H1 (cell line): ENCODE measurements at regions not wholly inside any gene's neighbourhood (a gene's known extent, or its start where the extent isn't known, plus 50 kb on each side); places are given as distances from the start of the nearest gene placed in this dataset.

Experiments used
- CTCF ChIA-PET: fragments of 300-600 bp; sonication (Branson Sonifier 250); formaldehyde crosslinking; loops from one replicate; lab custom pipeline; 2021; ENCODE audit not compliant: partially characterized antibody; lab: Charles Lee
- POLR2A ChIA-PET: fragments of 300-600 bp; sonication (Branson Sonifier 250); formaldehyde crosslinking; loops from one replicate; lab custom pipeline; 2021; ENCODE audit warnings: inconsistent platforms; ENCODE audit not compliant: partially characterized antibody; lab: Charles Lee
- DNase-seq, 2 experiments: peaks; one replicate each; pipeline versions ENCODE4 v3.0.0 to v3.0.0-alpha.2; 2010 to 2022; ENCODE audit warnings: low spot score in 2 of 2, low read depth in 1 of 2, mixed read lengths in 1 of 2
- FAIRE-seq: peaks from 2 replicates; lab custom pipeline; 2011; peaks lifted over from hg19 to GRCh38; lab: Jason Lieb, UNC
- H2AFZ ChIP-seq: 2 replicates; pipeline ENCODE4 v1.8.1; 2012; ENCODE audit warnings: low read length, inconsistent platforms
- H2AK5ac ChIP-seq: 2 replicates; pipeline ENCODE4 v1.6.1; 2013; ENCODE audit warnings: low read depth, low read length
- H2BK120ac ChIP-seq: replicated peaks from 2 replicates; pipeline ENCODE3; 2013; ENCODE audit warnings: low read depth, low read length, inconsistent platforms
- H2BK12ac ChIP-seq: 2 replicates; pipeline ENCODE4 v1.6.1; 2013; ENCODE audit warnings: low read depth, low read length
- H2BK15ac ChIP-seq: 2 replicates; pipeline ENCODE4 v1.6.1; 2013; ENCODE audit warnings: low read length
- H2BK20ac ChIP-seq: 2 replicates; pipeline ENCODE4 v1.6.1; 2013; ENCODE audit warnings: low read length
- H2BK5ac ChIP-seq: 2 replicates; pipeline ENCODE4 v1.6.1; 2013; ENCODE audit warnings: low read depth, low read length
- H3K14ac ChIP-seq: 2 replicates; pipeline ENCODE4 v1.6.1; 2013; ENCODE audit warnings: inconsistent platforms; ENCODE audit not compliant: insufficient read length
- H3K18ac ChIP-seq: 2 replicates; pipeline ENCODE4 v1.6.1; 2013; ENCODE audit warnings: low read length; ENCODE audit errors: extremely low read depth
- H3K23ac ChIP-seq: 2 replicates; pipeline ENCODE4 v1.6.1; 2013; ENCODE audit warnings: inconsistent platforms; ENCODE audit not compliant: insufficient read length
- H3K23me2 ChIP-seq: 2 replicates; pipeline ENCODE4 v1.6.1; 2013; ENCODE audit warnings: low read depth, low read length
- H3K27ac ChIP-seq: 2 replicates; pipeline ENCODE4 v1.6.1; 2011; ENCODE audit warnings: low read depth, low read length, inconsistent platforms
- H3K27me3 ChIP-seq, 4 experiments: replicated peaks in 1 of 4; 1 replicate in 1 of 4; 2 replicates in 3 of 4; pipeline versions ENCODE4 v1.6.1 to v1.8.1; 2011 to 2013; ENCODE audit warnings: low read length in 3 of 4, mild to moderate bottlenecking in 3 of 4, inconsistent platforms in 2 of 4, mixed read lengths in 2 of 4, moderate library complexity in 1 of 4; ENCODE audit not compliant: control insufficient read depth in 3 of 4, insufficient read depth in 3 of 4; ENCODE audit errors: extremely low read depth in 1 of 4
- H3K36me3 ChIP-seq, 4 experiments: 2 replicates each; pipeline versions ENCODE4 v1.6.1 to v1.8.1; 2011 to 2013; ENCODE audit warnings: mild to moderate bottlenecking in 4 of 4, low read length in 3 of 4, moderate library complexity in 2 of 4, control low read depth in 1 of 4, inconsistent platforms in 1 of 4; ENCODE audit not compliant: insufficient read depth in 4 of 4, control insufficient read depth in 2 of 4
- H3K4ac ChIP-seq: replicated peaks from 2 replicates; pipeline ENCODE3; 2013; ENCODE audit warnings: low read length, low read depth, mixed read lengths, inconsistent platforms; ENCODE audit not compliant: insufficient read length
- H3K4me1 ChIP-seq, 4 experiments: replicated peaks in 1 of 4; 1 replicate in 1 of 4; 2 replicates in 3 of 4; pipeline versions ENCODE4 v1.6.1 to v1.8.1; 2011 to 2013; ENCODE audit warnings: low read length in 3 of 4, inconsistent platforms in 2 of 4, mixed read lengths in 1 of 4; ENCODE audit not compliant: insufficient read depth in 4 of 4, control insufficient read depth in 3 of 4
- H3K4me2 ChIP-seq, 2 experiments: 2 replicates each; pipeline versions ENCODE4 v1.6.1 to v1.8.1; 2011 to 2013; ENCODE audit warnings: low read depth in 2 of 2, low read length in 2 of 2, control low read depth in 1 of 2, inconsistent platforms in 1 of 2, mild to moderate bottlenecking in 1 of 2; ENCODE audit not compliant: insufficient read depth in 1 of 2
- H3K4me3 ChIP-seq, 4 experiments: fragments of 200-600, 300-600 bp in 1 of 4; sonication (generic), shearing (Covaris generic), sonication (Bioruptor Twin) in 1 of 4; 2 replicates each; pipeline versions ENCODE4 v1.5.1 to v1.8.1; 2011 to 2016; ENCODE audit warnings: low read length in 4 of 4, low read depth in 3 of 4, control low read depth in 2 of 4, inconsistent platforms in 2 of 4, mild to moderate bottlenecking in 2 of 4, mixed read lengths in 1 of 4, moderate library complexity in 1 of 4; ENCODE audit not compliant: insufficient read depth in 2 of 4; ENCODE audit errors: extremely low read depth in 1 of 4
- H3K56ac ChIP-seq: replicated peaks from 2 replicates; pipeline ENCODE3; 2013; ENCODE audit warnings: low read depth, mild to moderate bottlenecking, mixed read lengths, low read length, inconsistent platforms; ENCODE audit not compliant: insufficient read length
- H3K79me1 ChIP-seq: 2 replicates; pipeline ENCODE4 v1.6.1; 2013; ENCODE audit warnings: low read depth, low read length, control low read depth
- H3K79me2 ChIP-seq, 2 experiments: 2 replicates each; pipeline versions ENCODE4 v1.6.1 to v1.8.1; 2012 to 2013; ENCODE audit warnings: low read length in 2 of 2, mild to moderate bottlenecking in 2 of 2, inconsistent platforms in 1 of 2; ENCODE audit not compliant: insufficient read depth in 2 of 2, control insufficient read depth in 1 of 2
- H3K9ac ChIP-seq, 4 experiments: replicated peaks in 1 of 4; 1 replicate in 1 of 4; 2 replicates in 3 of 4; pipeline versions ENCODE4 v1.6.1 to v1.8.1; 2011 to 2013; ENCODE audit warnings: low read depth in 3 of 4, low read length in 3 of 4, control low read depth in 2 of 4, mild to moderate bottlenecking in 2 of 4, moderate library complexity in 2 of 4, inconsistent platforms in 1 of 4; ENCODE audit errors: extremely low read depth in 1 of 4
- H3K9me3 ChIP-seq, 2 experiments: 2 replicates each; pipeline versions ENCODE4 v1.6.1 to v1.8.1; 2012 to 2013; ENCODE audit warnings: mild to moderate bottlenecking in 2 of 2, moderate library complexity in 2 of 2, control low read depth in 1 of 2, inconsistent platforms in 1 of 2, low read depth in 1 of 2, low read length in 1 of 2, mixed read lengths in 1 of 2; ENCODE audit not compliant: insufficient read depth in 2 of 2
- H4K20me1 ChIP-seq, 2 experiments: replicated peaks in 1 of 2; 2 replicates each; pipeline versions ENCODE3 to v1.8.1; 2011 to 2013; ENCODE audit warnings: inconsistent platforms in 2 of 2, low read length in 2 of 2, mild to moderate bottlenecking in 1 of 2; ENCODE audit not compliant: insufficient read depth in 2 of 2, control insufficient read depth in 1 of 2
- H4K5ac ChIP-seq: 2 replicates; pipeline ENCODE4 v1.6.1; 2013; ENCODE audit warnings: low read length, low read depth, mixed read lengths, inconsistent platforms; ENCODE audit not compliant: insufficient read length
- H4K8ac ChIP-seq: 2 replicates; pipeline ENCODE4 v1.8.0; 2013; ENCODE audit warnings: mild to moderate bottlenecking, moderate library complexity, low read length, inconsistent platforms; ENCODE audit not compliant: insufficient read depth; ENCODE audit errors: extremely low read depth
- H4K91ac ChIP-seq: replicated peaks from 2 replicates; pipeline ENCODE3; 2013; ENCODE audit warnings: low read length, mixed read lengths, inconsistent platforms; ENCODE audit not compliant: insufficient read length
- GABPA ChIP-seq: IDR thresholded peaks from 2 replicates; pipeline ENCODE4 v1.6.1; 2011; ENCODE audit warnings: mild to moderate bottlenecking, low read length, moderate library complexity, borderline replicate concordance; ENCODE audit not compliant: insufficient read depth
- JUND ChIP-seq: IDR thresholded peaks from 2 replicates; pipeline ENCODE4 v1.6.1; 2011; ENCODE audit warnings: mild to moderate bottlenecking, improper control_type of control experiment, low read length
- WGBS, 2 experiments: shearing (Covaris generic) in 1 of 2; methylation state at CpG; one replicate each; pipeline versions ENCODE4 v1.1.6 to v1.1.7; 2013 to 2015; ENCODE audit warnings: low lambda C conversion rate in 2 of 2, mixed read lengths in 2 of 2, inconsistent platforms in 1 of 2, low coverage in 1 of 2, missing lambda C conversion rate in 1 of 2; ENCODE audit not compliant: insufficient replicate concordance in 2 of 2, insufficient coverage in 1 of 2, insufficient read length in 1 of 2; ENCODE audit errors: extremely low coverage in 1 of 2, missing lambda C conversion rate in 1 of 2; 5-methylcytosine and 5-hydroxymethylcytosine counted together

DNA sequence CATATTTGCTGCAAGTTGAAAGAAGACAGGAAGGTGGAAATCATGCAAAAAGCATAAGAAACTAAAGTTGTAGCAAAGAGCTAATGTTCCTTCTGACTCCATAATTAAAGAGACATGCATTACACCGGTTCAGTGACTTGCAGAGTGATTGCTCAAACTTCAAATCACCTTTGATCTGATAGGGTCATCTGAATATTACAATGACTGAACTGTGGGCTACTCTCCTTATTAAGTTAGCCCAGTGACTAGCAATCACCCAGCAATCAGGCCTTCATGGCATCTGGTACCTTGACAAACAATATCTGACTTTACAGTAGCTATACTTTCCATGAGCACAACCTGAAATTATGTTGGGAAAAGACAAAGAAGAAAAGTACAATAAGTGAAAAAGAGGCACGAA is 84.9 kb downstream of the NREP start:
- H3K36me3 ChIP-seq: no peaks in the 10 kb centered on the region
- FAIRE-seq (no peak), DNase-seq (no peak)
- no peak overlapping the region for H3K23ac ChIP-seq
- no peak overlapping the region for H4K8ac ChIP-seq
- no peak overlapping the region for H4K91ac ChIP-seq
- TF ChIP-seq GABPA (no peak), JUND (no peak)
- TF ChIP-seq, all 59 proteins: peak for 0
- no peak overlapping the region for H2BK5ac ChIP-seq
- no peak overlapping the region for H3K18ac ChIP-seq
- H3K27me3 ChIP-seq: no peaks in the 10 kb centered on the region
- no peak overlapping the region for H2BK120ac ChIP-seq
- 90% methylated on average over 2 of the region's 2 CpGs; no CpG with 5 or more reads in 1 of the 2 experiments for WGBS, 2 experiments
- H2BK20ac ChIP-seq: no peak overlapping the region
- no peak overlapping the region for H3K4me3 ChIP-seq
- no peak overlapping the region for H3K56ac ChIP-seq
- H3K14ac ChIP-seq: no peak overlapping the region
- no peak overlapping the region for H2BK12ac ChIP-seq
- no peak overlapping the region for H2AK5ac ChIP-seq
- no peaks in the 10 kb centered on the region for H4K20me1 ChIP-seq
- no peak overlapping the region for H3K4ac ChIP-seq
- POLR2A ChIA-PET: interaction anchor here (1.4 kb wide), 1 partner anchor 9 kb away, joined by 5 read pairs; no protein-coding TSS in a partner anchor
- H3K23me2 ChIP-seq: no peaks in the 10 kb centered on the region
- H3K4me2 ChIP-seq: no peak overlapping the region
- no peak overlapping the region for H2AFZ ChIP-seq
- H3K79me2 ChIP-seq: no peaks in the 10 kb centered on the region
- CTCF ChIA-PET: interaction anchor here (0.8 to 1.5 kb wide), 6 partner anchors 11 to 141 kb away, joined by 3 to 6 read pairs (median 4); no protein-coding TSS in a partner anchor
- H2BK15ac ChIP-seq: no peak overlapping the region
- H3K9ac ChIP-seq: no peak overlapping the region
- peaks cover 0 to 6% (median 3%) of the 10 kb centered on the region in 4 experiments; a peak in 2 of 7 replicates for H3K4me1 ChIP-seq
- H3K79me1 ChIP-seq: no peaks in the 10 kb centered on the region
- no peaks in the 10 kb centered on the region for H3K9me3 ChIP-seq
- H4K5ac ChIP-seq: no peak overlapping the region
- no peak overlapping the region for H3K27ac ChIP-seq
